SK-N-SH (cell line): ENCODE measurements at regions not wholly inside any gene's neighbourhood (a gene's known extent, or its start where the extent isn't known, plus 50 kb on each side); places are given as distances from the start of the nearest gene placed in this dataset.

Experiments used
- CTCF ChIA-PET: fragments of 300-600, 350-600 bp; formaldehyde crosslinking; extraction: SDS; loops from one replicate; lab custom pipeline; 2021; lab: Yijun Ruan, JAX
- POLR2A ChIA-PET: fragments of 350-600 bp; sonication (Branson Sonifier 250); formaldehyde crosslinking; extraction: SDS; loops from one replicate; lab custom pipeline; 2020; ENCODE audit warnings: antibody characterized with exemption, inconsistent platforms; lab: Yijun Ruan, JAX
- DNase-seq: peaks from one replicate; pipeline ENCODE4 v3.0.0; 2012
- H2AFZ ChIP-seq: fragments of 200-600 bp; sonication (generic); 2 replicates; pipeline ENCODE4 v1.8.1; 2016; ENCODE audit warnings: antibody characterized with exemption, mild to moderate bottlenecking, low read depth
- H3F3A ChIP-seq: fragments of 200-600 bp; sonication (generic); replicated peaks from 2 replicates; pipeline ENCODE3; 2016; ENCODE audit warnings: antibody characterized with exemption, mild to moderate bottlenecking; ENCODE audit not compliant: insufficient read depth
- H3K27ac ChIP-seq, 2 experiments: fragments of 200-500 bp in 1 of 2; fragments of 200-600 bp in 1 of 2; sonication (Bioruptor generic) in 1 of 2; sonication (generic), shearing (Covaris generic) in 1 of 2; 2 replicates each; pipeline versions ENCODE4 v1.5.1 to v1.6.1; 2014 to 2016; ENCODE audit warnings: low read depth in 2 of 2, inconsistent platforms in 1 of 2, low read length in 1 of 2, mild to moderate bottlenecking in 1 of 2, mixed read lengths in 1 of 2
- H3K27me3 ChIP-seq: fragments of 200-600 bp; sonication (generic), shearing (Covaris generic); 2 replicates; pipeline ENCODE4 v1.6.1; 2016; ENCODE audit warnings: mixed run types; ENCODE audit not compliant: insufficient read depth
- H3K36me3 ChIP-seq, 2 experiments: fragments of 200-500 bp in 1 of 2; fragments of 200-600 bp in 1 of 2; sonication (Bioruptor generic) in 1 of 2; sonication (generic) in 1 of 2; replicated peaks in 1 of 2; 2 replicates each; pipeline versions ENCODE3 to v1.5.1; 2014 to 2016; ENCODE audit warnings: low read length in 1 of 2, mild to moderate bottlenecking in 1 of 2; ENCODE audit not compliant: insufficient read depth in 2 of 2, control insufficient read depth in 1 of 2
- H3K4me1 ChIP-seq, 2 experiments: fragments of 200-500 bp in 1 of 2; fragments of 200-600 bp in 1 of 2; sonication (Bioruptor generic) in 1 of 2; sonication (generic), shearing (Covaris generic) in 1 of 2; 2 replicates each; pipeline versions ENCODE4 v1.5.1 to v1.6.1; 2014 to 2016; ENCODE audit warnings: low read depth in 1 of 2, low read length in 1 of 2, mixed run types in 1 of 2; ENCODE audit not compliant: insufficient read depth in 2 of 2, control insufficient read depth in 1 of 2
- H3K4me2 ChIP-seq: fragments of 200-600 bp; sonication (generic), shearing (Covaris generic); 2 replicates; pipeline ENCODE4 v1.6.1; 2017; ENCODE audit warnings: mixed run types
- H3K4me3 ChIP-seq, 2 experiments: fragments of 200-500 bp in 1 of 2; fragments of 200-600 bp in 1 of 2; sonication (Bioruptor generic) in 1 of 2; sonication (generic), shearing (Covaris generic) in 1 of 2; 2 replicates each; pipeline versions ENCODE4 v1.5.1 to v1.8.1; 2014 to 2016; ENCODE audit warnings: low read depth in 2 of 2, inconsistent platforms in 1 of 2, low read length in 1 of 2, mild to moderate bottlenecking in 1 of 2, mixed read lengths in 1 of 2, moderate library complexity in 1 of 2
- H3K79me2 ChIP-seq: fragments of 200-600 bp; sonication (generic); 2 replicates; pipeline ENCODE4 v1.8.1; 2017; ENCODE audit warnings: mild to moderate bottlenecking; ENCODE audit not compliant: insufficient read depth
- H3K9ac ChIP-seq: fragments of 200-600 bp; sonication (generic); 2 replicates; pipeline ENCODE4 v1.6.1; 2017; ENCODE audit warnings: mixed run types
- H3K9me2 ChIP-seq: fragments of 200-600 bp; sonication (generic); 2 replicates; pipeline ENCODE4 v1.6.1; 2017; ENCODE audit warnings: mixed run types
- H3K9me3 ChIP-seq: fragments of 200-600 bp; sonication (generic); 2 replicates; pipeline ENCODE4 v1.6.1; 2017; ENCODE audit warnings: mixed run types, mild to moderate bottlenecking, moderate library complexity
- H4K20me1 ChIP-seq: fragments of 200-600 bp; sonication (generic); 2 replicates; pipeline ENCODE4 v1.6.1; 2017; ENCODE audit warnings: mild to moderate bottlenecking, mixed run types; ENCODE audit not compliant: insufficient read depth
- CHD2 ChIP-seq: fragments of 150-350 bp; IDR thresholded peaks from 2 replicates; pipeline ENCODE4 v1.6.1; 2018; ENCODE audit warnings: low read length; ENCODE audit not compliant: partially characterized antibody
- ELF1 ChIP-seq: IDR thresholded peaks from 2 replicates; pipeline ENCODE4 v1.4.0; 2012
- FOSL2 ChIP-seq: IDR thresholded peaks from 2 replicates; pipeline ENCODE4 v1.4.0; 2012; ENCODE audit warnings: low read depth, mild to moderate bottlenecking, moderate library complexity, borderline replicate concordance
- FOXM1 ChIP-seq: IDR thresholded peaks from 2 replicates; pipeline ENCODE4 v1.4.0; 2012; ENCODE audit warnings: low read depth, mild to moderate bottlenecking
- GABPA ChIP-seq: IDR thresholded peaks from 2 replicates; pipeline ENCODE4 v1.4.0; 2012; ENCODE audit warnings: low read depth, mild to moderate bottlenecking
- MEF2A ChIP-seq: IDR thresholded peaks from 2 replicates; pipeline ENCODE4 v1.4.0; 2012; ENCODE audit warnings: low read depth, borderline replicate concordance
- MXI1 ChIP-seq: IDR thresholded peaks from 2 replicates; pipeline ENCODE4 v1.6.1; 2012; ENCODE audit warnings: mild to moderate bottlenecking, low read depth, low read length, improper control_type of control experiment
- RAD21 ChIP-seq: IDR thresholded peaks from 2 replicates; pipeline ENCODE4 v1.6.1; 2012; ENCODE audit warnings: mild to moderate bottlenecking, low read length
- RCOR1 ChIP-seq: fragments of 150-350 bp; IDR thresholded peaks from 2 replicates; pipeline ENCODE4 v1.6.1; 2017; ENCODE audit warnings: antibody characterized with exemption, low read length
- SIN3A ChIP-seq: IDR thresholded peaks from 2 replicates; pipeline ENCODE4 v1.6.1; 2012; ENCODE audit warnings: low read depth, mild to moderate bottlenecking, low read length, moderate library complexity, borderline replicate concordance
- SMC3 ChIP-seq: IDR thresholded peaks from 2 replicates; pipeline ENCODE4 v1.6.1; 2012; ENCODE audit warnings: low read depth, low read length, improper control_type of control experiment
- TEAD4 ChIP-seq: IDR thresholded peaks from 2 replicates; pipeline ENCODE4 v1.4.0; 2012; ENCODE audit warnings: mild to moderate bottlenecking, borderline replicate concordance; ENCODE audit not compliant: insufficient read depth
- YY1 ChIP-seq: IDR thresholded peaks from 2 replicates; pipeline ENCODE4 v1.4.0; 2012; ENCODE audit warnings: low read depth, mild to moderate bottlenecking
- WGBS: methylation state at CpG from one replicate; pipeline ENCODE4 v1.1.6; 2017; ENCODE audit warnings: low lambda C conversion rate; 5-methylcytosine and 5-hydroxymethylcytosine counted together
- TF ChIP-seq, protein P1 (sequence below): IDR thresholded peaks from 2 replicates; pipeline ENCODE4 v1.4.0; 2012; ENCODE audit warnings: low read depth, borderline replicate concordance
- TF ChIP-seq, protein P2 (sequence below): IDR thresholded peaks from 2 replicates; pipeline ENCODE4; 2012
- TF ChIP-seq, protein P3 (sequence below): fragments of 200-600 bp; sonication (generic); IDR thresholded peaks from 2 replicates; pipeline ENCODE4 v1.6.1; 2017; ENCODE audit warnings: antibody characterized with exemption, mild to moderate bottlenecking, moderate library complexity
- TF ChIP-seq, protein P4 (sequence below): fragments of 150-350 bp; IDR thresholded peaks from 2 replicates; pipeline ENCODE4 v1.6.1; 2017; ENCODE audit warnings: antibody characterized with exemption, low read length, low read depth, borderline replicate concordance

DNA sequence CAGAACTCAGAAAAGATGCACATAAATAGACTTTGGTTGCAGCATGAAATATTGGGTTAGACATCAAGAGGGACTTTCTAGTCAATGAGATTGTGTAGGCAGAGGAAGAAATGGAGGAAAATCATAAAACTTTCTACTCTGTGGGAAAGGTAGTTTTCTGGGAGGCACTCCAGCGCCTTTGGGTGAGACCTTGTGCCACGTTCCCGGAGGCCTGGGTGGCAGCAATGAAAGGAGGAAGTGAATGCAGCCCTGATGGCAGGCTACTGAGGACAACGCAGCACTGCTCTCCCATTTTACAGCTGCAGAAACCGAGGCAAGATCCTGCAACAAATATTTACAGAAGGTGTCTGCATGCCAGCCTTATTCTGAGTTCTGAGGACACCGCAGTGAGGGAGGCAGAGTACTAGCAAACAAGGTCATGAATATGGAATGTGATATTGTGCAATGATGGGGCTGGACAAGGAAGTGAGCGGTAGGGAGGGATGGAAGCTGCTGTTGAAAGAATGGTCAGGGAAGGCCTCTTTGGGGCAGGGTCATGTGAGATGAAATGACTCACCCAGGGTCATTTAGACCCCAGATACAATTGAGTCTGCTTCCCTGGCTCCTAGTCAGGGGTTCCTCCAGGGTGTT, 159.1 kb downstream of the TFAP2C start (continued):
- TF ChIP-seq FOSL2: peak; percentile 39; the same call in 1 of the 2 replicates

DNA sequence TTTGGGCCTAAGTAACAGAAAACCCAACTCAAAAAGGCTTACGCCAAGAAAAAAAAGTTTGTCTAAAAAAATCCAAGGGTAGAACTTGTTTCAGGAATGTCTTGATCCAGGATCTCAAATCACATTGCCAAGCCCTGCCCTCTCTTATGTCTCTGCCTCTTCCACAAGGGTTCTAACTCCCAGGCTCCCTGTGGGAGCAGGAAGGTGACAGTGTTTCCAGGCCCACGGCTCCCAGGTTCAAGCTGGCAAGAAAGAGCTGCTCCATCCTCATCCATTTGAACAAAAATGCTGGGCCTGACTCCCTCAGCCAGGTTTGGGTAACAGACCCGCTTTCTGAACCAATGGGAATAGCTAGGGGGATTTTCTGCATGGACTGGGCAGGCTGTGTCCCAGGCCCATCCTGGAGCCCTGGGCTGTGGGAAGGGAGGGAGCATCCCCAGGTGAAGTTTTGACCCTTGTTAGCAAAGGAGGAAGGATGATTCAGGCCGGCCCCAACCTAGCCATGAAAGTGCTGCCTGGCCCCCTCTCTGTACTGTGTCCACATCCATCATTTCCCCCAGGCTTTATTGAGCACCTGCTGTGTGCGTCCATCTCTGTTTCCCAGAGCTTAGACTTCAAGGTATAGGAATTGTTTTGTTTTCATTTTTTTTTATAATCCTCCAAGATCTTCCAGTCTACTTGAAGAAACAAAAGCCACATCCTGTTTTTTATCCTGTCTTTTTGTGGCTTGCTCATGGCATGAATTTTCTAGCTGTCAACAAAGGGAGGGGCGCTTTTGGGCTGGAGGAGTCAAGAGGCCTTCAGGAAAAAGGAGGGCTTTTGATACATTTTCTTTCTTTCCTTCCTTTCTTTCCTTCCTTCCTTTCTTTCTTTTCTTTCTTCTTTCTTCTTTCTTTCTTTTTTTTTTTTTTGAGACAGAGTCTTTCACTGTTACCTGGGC, 159.8 kb downstream of the TFAP2C start:
- 0 out of 2 replicates have a peak overlapping the region, but pooled peaks have one; percentile 3 for H2AFZ ChIP-seq
- CTCF ChIA-PET: no interaction called here
- H3K4me1 ChIP-seq: peaks cover 0 to 6% of the 10 kb centered on the region in 2 experiments; a peak in 2 of 4 replicates
- no peak overlapping the region for H3K4me3 ChIP-seq
- no peak overlapping the region for H3K9ac ChIP-seq
- H3K9me2 ChIP-seq: no peaks in the 10 kb centered on the region
- no peak for TF ChIP-seq RCOR1
- no peak for TF ChIP-seq YY1
- TF ChIP-seq RAD21: no peak
- TF ChIP-seq, protein P1, sequence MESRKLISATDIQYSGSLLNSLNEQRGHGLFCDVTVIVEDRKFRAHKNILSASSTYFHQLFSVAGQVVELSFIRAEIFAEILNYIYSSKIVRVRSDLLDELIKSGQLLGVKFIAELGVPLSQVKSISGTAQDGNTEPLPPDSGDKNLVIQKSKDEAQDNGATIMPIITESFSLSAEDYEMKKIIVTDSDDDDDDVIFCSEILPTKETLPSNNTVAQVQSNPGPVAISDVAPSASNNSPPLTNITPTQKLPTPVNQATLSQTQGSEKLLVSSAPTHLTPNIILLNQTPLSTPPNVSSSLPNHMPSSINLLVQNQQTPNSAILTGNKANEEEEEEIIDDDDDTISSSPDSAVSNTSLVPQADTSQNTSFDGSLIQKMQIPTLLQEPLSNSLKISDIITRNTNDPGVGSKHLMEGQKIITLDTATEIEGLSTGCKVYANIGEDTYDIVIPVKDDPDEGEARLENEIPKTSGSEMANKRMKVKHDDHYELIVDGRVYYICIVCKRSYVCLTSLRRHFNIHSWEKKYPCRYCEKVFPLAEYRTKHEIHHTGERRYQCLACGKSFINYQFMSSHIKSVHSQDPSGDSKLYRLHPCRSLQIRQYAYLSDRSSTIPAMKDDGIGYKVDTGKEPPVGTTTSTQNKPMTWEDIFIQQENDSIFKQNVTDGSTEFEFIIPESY: no peak
- no peak for TF ChIP-seq MEF2A
- TF ChIP-seq, protein P2, sequence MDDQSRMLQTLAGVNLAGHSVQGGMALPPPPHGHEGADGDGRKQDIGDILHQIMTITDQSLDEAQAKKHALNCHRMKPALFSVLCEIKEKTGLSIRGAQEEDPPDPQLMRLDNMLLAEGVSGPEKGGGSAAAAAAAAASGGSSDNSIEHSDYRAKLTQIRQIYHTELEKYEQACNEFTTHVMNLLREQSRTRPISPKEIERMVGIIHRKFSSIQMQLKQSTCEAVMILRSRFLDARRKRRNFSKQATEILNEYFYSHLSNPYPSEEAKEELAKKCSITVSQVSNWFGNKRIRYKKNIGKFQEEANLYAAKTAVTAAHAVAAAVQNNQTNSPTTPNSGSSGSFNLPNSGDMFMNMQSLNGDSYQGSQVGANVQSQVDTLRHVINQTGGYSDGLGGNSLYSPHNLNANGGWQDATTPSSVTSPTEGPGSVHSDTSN: no peak
- TF ChIP-seq SIN3A: no peak
- no peak for TF ChIP-seq GABPA
- TF ChIP-seq SMC3: no peak
- TF ChIP-seq, protein P3, sequence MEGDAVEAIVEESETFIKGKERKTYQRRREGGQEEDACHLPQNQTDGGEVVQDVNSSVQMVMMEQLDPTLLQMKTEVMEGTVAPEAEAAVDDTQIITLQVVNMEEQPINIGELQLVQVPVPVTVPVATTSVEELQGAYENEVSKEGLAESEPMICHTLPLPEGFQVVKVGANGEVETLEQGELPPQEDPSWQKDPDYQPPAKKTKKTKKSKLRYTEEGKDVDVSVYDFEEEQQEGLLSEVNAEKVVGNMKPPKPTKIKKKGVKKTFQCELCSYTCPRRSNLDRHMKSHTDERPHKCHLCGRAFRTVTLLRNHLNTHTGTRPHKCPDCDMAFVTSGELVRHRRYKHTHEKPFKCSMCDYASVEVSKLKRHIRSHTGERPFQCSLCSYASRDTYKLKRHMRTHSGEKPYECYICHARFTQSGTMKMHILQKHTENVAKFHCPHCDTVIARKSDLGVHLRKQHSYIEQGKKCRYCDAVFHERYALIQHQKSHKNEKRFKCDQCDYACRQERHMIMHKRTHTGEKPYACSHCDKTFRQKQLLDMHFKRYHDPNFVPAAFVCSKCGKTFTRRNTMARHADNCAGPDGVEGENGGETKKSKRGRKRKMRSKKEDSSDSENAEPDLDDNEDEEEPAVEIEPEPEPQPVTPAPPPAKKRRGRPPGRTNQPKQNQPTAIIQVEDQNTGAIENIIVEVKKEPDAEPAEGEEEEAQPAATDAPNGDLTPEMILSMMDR: no peak
- no peak for TF ChIP-seq CHD2
- TF ChIP-seq MXI1: no peak
- no peak for TF ChIP-seq FOXM1
- no peak for TF ChIP-seq ELF1
- TF ChIP-seq, protein P4, sequence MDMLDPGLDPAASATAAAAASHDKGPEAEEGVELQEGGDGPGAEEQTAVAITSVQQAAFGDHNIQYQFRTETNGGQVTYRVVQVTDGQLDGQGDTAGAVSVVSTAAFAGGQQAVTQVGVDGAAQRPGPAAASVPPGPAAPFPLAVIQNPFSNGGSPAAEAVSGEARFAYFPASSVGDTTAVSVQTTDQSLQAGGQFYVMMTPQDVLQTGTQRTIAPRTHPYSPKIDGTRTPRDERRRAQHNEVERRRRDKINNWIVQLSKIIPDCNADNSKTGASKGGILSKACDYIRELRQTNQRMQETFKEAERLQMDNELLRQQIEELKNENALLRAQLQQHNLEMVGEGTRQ: no peak
- no peak for TF ChIP-seq TEAD4
- POLR2A ChIA-PET: no interaction called here
- H3K79me2 ChIP-seq: no peaks in the 10 kb centered on the region
- WGBS: 36% methylated on average over 5 of the region's 6 CpGs
- no peaks in the 10 kb centered on the region for H3K9me3 ChIP-seq
- H3F3A ChIP-seq: peaks cover 12% of the 10 kb centered on the region
- no peak for DNase-seq
- no peaks in the 10 kb centered on the region for H3K36me3 ChIP-seq
- no peaks in the 10 kb centered on the region for H4K20me1 ChIP-seq
- H3K27ac ChIP-seq: peak overlapping the region in 1 of 2 experiments; percentile 75; a peak in 2 of 4 replicates
- H3K27me3 ChIP-seq: peaks cover 35% of the 10 kb centered on the region
- no peak overlapping the region for H3K4me2 ChIP-seq
